AG08396 (cell line): ENCODE measurements at regions not wholly inside any gene's neighbourhood (a gene's known extent, or its start where the extent isn't known, plus 50 kb on each side); places are given as distances from the start of the nearest gene placed in this dataset.

Experiments
- DNase-seq: peaks from one replicate; pipeline ENCODE4 v3.0.0; 2012; ENCODE audit warnings: low spot score, mixed read lengths

GRCh38 chr5:109917154-109917546 lies 227.4 kb downstream of the MAN2A1 start:
- no peak for DNase-seq

DNA sequence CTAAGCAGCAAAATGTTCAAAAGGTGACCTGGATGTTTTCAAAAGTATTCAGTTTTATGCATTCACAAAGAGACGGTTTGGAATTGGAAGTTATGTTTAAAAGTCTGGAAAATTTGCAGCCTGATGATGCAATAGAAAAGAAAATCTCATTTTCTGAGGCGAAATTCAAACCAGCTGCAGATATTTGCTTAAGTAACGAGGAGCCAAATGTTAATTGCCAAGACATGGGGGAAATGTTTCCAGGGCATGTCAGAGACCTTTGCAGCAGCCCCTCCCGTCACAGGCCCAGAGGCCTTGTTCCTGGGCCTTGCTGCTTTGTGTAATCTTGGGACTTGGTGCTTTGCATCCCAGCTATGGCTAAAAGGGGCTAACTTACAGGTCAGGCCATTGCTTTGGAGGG lies 228.2 kb downstream of the MAN2A1 start:
- no peak for DNase-seq

GRCh38 chr5:109920736-109921135 lies 231.0 kb downstream of the MAN2A1 start:
- no peak for DNase-seq

DNA sequence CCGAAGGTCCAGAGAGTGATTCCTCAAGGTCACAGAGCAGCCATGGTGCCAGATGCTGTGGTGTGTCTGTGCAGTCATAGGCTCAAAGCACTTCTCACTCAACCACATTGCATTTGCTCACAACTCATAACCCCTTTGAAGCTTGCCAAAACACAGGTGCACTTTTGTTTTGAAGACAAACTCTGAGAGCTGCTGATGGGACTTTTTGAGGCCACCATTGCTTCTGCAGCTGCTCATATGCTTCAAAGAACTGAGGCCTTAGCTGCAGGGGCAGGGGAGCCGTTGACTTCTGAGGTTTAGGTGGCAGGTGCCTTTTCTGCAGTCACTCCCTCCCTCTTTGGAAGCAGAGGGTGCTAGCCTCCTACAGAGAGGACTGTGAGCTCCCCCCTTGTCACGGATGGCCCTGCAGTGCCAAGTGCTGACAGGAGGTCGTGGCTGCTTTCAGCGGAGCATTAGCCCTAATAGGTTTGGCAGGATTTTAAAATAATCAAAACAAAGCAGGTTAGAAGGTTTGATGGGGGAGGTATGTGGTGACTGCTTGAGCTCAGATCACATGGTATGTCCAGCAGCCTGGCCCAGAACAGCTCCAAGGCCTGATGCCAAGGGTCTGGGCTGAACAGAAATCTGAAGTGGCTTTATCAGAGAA lies 232.1 kb downstream of the MAN2A1 start:
- no peak for DNase-seq

DNA sequence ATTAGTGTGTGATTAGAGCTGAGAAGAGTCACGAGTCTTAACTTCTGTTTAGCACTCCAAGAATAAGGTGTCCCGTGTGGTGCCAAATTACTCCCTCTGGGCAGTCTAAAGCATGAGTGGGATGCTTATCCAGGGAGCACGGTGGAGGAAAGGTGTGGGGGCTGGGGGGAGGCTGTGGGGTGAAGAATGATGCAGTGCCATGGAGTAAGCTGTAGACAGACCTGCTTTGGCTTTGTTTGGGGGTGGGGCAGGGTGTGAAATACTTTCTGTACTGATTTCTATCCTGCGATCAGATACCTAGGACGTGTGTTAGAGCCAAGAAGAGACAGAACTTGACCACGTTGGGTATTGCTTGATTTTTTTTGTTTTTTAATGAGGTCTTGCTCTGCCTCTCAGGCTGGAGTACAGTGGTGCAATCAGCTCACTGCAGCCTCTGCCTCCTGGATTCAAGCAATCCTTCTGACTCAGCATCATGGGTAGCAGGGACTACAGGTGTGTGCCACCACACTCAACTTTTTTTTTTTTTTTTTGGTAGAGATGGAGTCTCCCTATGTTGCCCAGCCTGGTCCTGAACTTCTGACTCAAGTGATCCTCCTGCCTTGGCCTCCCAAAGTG lies 232.8 kb downstream of the MAN2A1 start:
- DNase-seq, result no peak

GRCh38 chr5:109923205-109923604 lies 233.5 kb downstream of the MAN2A1 start:
- DNase-seq, result no peak

- no peak for DNase-seq
Observed at GRCh38 chr5:109924237-109925107, 234.7 kb downstream of the MAN2A1 start.

GRCh38 chr5:109927639-109928038 lies 237.9 kb downstream of the MAN2A1 start:
- no peak for DNase-seq

- no peak for DNase-seq
Observed at GRCh38 chr5:109928046-109928445, 238.3 kb downstream of the MAN2A1 start.

- DNase-seq, result no peak
Observed at GRCh38 chr5:109928811-109929210, 239.1 kb downstream of the MAN2A1 start.

DNA sequence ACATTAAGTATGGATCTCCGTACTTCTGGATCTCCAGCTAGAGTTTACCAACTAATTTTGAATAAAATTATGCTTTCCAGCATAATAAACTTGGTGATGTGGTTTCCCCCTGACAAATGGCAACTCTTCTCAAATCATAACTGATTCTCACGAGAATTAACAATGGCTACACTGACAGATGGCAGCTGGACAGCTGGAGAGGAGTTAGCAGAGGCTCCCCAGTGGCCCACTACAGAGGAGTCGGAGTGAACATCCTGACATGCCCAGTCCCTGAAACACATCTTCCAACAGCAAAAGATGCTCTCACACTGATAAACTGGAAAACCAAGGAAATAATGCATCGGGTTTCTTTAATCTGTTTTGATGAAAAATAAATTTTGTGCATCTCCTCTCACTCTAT lies 239.6 kb downstream of the MAN2A1 start:
- no peak for DNase-seq

DNA sequence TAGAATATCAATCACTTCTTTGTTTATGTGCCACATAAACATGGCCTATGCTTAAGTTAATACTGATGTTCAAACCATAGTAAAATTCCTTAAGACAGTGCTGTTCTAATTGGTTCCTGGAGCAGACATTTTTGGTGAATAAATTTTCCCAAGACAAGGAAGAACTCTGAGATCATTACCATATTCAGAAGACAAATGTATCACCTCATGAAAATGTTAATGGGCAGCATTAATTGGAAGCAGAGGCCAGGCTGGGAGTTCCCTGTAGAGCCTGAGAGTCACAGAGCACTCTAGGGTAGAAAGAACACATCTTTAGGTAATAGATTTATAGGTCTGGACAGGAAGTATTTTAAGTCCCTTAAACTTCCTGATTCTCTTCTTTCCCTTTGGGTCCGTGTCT lies 240.2 kb downstream of the MAN2A1 start:
- DNase-seq, result no peak

DNA sequence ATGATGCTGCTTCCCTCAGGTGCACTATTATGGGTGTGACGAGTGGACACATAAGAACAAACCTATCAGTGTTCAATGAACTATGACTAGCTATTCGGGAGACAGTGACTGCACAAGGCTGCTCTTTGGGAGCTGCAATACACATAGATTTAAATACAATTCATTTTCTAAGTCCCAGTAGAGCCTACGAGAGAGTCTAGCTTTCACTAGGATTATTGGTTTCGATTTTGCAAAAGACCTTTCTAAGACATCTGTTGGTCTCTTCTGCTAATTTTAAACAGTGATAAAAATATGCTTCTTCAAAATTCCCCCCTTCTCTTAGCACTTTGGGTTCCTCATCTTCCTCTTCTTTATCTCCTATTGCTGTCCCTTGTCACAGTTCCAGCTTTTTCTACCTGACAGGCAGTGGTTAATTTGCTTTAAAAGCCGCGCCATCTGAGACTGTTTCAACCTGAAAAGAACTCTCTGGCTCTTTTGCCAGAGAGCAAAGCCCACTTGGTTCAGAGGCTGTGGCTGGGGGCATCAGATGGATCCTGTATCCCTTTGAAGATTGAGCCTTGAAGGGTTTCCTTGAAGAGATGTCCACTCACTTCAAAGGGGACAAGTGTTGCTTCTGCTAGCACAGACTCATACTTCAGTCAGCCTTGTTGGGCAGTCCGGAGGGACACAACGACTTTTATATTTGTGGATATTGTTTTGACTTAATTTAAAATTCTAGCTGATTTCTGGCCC lies 241.5 kb downstream of the MAN2A1 start:
- DNase-seq, result no peak

DNA sequence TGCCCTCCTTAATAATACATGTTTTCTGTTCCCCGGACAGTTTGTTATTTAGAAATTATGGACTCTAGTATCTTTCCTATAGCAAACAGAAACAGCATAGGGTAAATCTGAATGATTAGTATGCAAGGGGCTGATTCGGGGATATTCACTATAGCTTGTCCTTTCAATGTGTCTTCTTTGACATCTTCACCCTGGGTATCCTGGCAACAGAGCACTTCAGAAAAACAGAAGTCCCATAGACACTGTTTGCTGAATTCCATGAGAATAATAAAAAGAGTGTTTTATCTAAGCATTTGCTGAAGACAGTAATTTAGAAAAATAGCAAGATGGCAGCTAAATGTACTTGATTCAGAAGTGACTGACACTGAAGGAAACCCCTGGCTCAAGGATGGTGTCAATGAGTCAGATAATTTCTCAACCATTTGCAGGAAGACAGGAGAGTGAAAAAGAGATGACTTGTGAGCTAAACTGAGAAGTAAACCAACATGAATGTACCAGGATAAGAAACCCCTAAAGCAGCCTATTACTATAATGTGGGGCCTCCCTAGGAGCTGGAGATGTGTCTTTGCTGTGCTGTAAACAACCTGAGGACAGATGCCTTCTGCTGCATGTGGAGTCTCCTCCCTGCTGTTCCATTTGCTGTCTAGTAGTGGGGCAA lies 246.2 kb downstream of the MAN2A1 start:
- no peak for DNase-seq

DNA sequence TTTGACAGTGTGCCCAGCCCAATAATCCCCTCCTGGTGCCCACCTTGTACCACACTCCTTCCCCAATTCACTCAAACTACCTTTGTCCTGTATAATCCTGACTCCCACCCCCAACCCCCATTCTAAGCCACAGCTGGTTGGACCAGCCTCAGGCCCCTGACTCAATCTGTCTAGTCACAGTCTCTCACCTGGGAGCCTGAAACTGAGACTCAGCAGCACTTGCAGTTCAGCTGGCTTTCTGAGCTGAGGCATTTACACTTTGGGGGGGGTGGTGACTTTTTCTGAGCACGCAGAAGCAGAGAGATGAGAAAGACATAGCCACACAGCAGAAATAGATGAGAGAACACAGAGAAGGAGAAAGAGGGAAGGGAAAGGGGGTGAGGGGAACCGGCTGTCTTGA lies 247.3 kb downstream of the MAN2A1 start:
- DNase-seq, result no peak

DNA sequence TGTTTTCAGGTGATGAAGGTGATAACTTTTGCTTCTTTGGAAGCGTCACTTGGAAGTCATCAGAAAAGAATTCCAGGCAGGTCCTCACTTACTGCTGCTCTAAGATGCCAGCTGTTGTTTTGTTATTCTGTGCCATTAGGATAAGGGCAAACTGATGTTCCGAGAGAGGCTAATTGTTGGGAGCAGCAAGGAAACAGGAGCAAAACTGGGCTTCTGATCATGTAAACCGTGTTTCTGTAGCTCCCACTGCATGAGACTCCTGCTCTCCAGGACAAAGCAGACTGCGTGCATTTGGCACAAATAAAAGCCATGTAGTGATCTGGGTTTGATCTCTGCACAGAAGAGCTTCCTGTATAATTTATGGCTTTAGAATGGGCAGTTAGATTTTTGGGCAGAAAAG lies 248.2 kb downstream of the MAN2A1 start:
- DNase-seq, result no peak

- no peak for DNase-seq
Observed at GRCh38 chr5:109938453-109938852, 248.7 kb downstream of the MAN2A1 start.

DNA sequence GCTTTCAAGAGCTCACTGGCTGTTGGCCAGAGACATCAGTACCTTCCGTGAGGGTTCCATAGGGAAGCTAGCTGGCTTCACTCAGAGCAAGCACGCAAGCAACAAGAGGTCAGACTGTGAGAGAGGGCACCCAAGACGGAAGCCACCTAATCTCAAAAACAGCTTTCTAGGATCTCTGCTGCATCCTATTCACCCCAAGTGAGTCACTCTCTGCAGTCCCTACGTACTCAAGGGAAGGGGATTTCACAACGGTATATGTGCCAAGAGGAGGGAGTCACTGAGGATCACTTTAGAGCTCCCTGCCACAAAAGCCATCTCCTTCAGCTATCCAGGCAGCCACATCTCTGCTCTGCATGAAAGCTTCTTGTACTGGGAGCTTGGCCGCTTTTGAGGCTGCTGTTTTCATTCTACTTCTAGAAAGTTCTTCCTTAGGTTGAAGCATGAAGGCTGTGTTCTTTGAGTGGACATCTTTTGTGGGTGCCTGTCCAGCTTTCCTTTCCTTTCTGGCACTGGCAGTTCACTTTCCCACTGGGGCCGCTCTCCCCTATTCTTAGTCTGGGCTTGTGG lies 249.5 kb downstream of the MAN2A1 start:
- DNase-seq, result no peak

- no peak for DNase-seq
Observed at GRCh38 chr5:109942646-109943045, 252.9 kb downstream of the MAN2A1 start.

- no peak for DNase-seq
Observed at GRCh38 chr5:109943701-109944235, 254.0 kb downstream of the MAN2A1 start.

DNA sequence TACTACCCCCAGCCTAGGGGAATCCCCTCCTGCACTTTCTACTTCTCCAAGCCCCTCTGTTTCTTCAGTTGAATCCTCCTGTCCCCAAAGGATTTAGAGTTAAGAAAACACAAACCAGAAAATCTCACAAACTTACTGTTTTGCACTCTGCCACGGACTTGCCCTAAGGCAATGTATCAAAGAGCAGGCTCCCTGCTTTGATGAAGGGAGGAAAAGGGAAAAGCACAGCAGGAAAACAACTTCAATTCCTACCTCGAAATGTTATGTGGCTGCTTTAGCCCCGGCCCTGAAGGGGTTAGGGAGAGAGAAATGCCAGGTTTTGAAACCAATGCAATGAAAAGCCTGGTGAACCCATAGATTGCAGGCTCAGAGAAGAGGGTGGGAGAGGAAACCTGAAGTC lies 254.7 kb downstream of the MAN2A1 start:
- DNase-seq, result no peak
